GM12892 (cell line): ENCODE measurements at regions not wholly inside any gene's neighbourhood (a gene's known extent, or its start where the extent isn't known, plus 50 kb on each side); places are given as distances from the start of the nearest gene placed in this dataset.

Experiments used
- POLR2A ChIP-seq: IDR thresholded peaks from 2 replicates; pipeline ENCODE4 v1.6.1; 2011; ENCODE audit warnings: low read depth, low read length, control low read depth
- POLR2AphosphoS5 ChIP-seq: IDR thresholded peaks from 2 replicates; pipeline ENCODE4 v1.6.1; 2011; ENCODE audit warnings: low read depth, low read length, control low read depth

DNA sequence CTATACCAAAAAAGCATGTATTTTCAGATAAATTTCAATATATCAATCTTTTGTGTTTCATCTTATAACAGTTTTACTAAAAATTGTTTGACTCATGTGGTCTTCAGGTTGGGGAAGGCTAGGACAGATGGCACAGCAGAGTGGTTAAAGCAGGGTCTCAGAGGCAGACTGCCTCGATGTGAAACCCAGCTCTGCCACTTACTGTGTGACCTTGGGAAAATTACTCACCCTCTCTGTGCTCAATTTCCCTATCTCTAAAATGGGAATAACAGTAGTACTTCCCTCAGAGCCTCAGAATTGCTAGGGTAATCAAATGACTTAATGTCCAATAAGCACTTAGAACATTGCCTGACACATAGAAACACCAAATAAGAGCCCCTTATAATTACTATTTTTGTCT lies 262.1 kb upstream of the FMN2 start:
- TF ChIP-seq POLR2A (no peak), POLR2AphosphoS5 (no peak)
